ENCODE measurements at regions not wholly inside any gene's neighbourhood (a gene's known extent, or its start where the extent isn't known, plus 50 kb on each side); places are given as distances from the start of the nearest gene placed in this dataset.
A peak's percentile ranks its signal among the peaks of the same experiment; 100 is the strongest.

GRCh38 chr21:43287795-43288755 lies 119.3 kb downstream of the CRYAA start:
- POLR2A ChIA-PET, result no interaction called here
- ATAC-seq (peak; percentile 41 to 85; a peak in 3 of 6 replicates), DNase-seq (ENCODE audit: low read depth in 1 of 2, low spot score in 1 of 2) (peak in 1 of 2 experiments; percentile 44), FAIRE-seq (no peak)
- H3K9me3 ChIP-seq, result 0 out of 3 replicates have a peak, but pooled peaks cover 3% of the 10 kb centered on the region
- no peak overlapping the region for H3K4me3 ChIP-seq
- H3K4me1 ChIP-seq, result peaks cover 16% of the 10 kb centered on the region
- H3K27ac ChIP-seq, result peak overlapping the region; percentile 61 to 69
- CTCF ChIA-PET, result no interaction called here
- TF ChIP-seq GATA3 (IDR thresholded peaks at IDR 0.05; ENCODE audit: borderline replicate concordance) (peak; percentile 30; the same call in 1 of the 2 replicates), BHLHE40 (IDR thresholded peaks at IDR 0.05; ENCODE audit: low read depth, low read length) (no peak), CTCF (IDR thresholded peaks at IDR 0.05) (no peak), ZSCAN20 (CRISPR knock-in tag; IDR thresholded peaks at IDR 0.05) (no peak), CBX2 (IDR thresholded peaks at IDR 0.05; ENCODE audit: borderline replicate concordance, low read depth) (no peak)
- 63% methylated on average over 16 of the region's 22 CpGs for WGBS (ENCODE audit: missing lambda C conversion rate)
- H3K4me2 ChIP-seq, result peak overlapping the region; percentile 45; the same call in 2 of the 3 replicates

GRCh38 chr21:43287111-43287760 lies 118.4 kb downstream of the CRYAA start:
- DNase-seq (ENCODE audit: low read depth in 1 of 2, low spot score in 1 of 2) (no peak), FAIRE-seq (no peak), ATAC-seq (no peak)
- 0 out of 3 replicates have a peak, but pooled peaks cover 3% of the 10 kb centered on the region for H3K9me3 ChIP-seq
- H3K4me1 ChIP-seq, result peaks cover 16% of the 10 kb centered on the region
- ChIA-PET POLR2A (no interaction called here), CTCF (no interaction called here)
- WGBS (ENCODE audit: missing lambda C conversion rate), result 84% methylated on average over 19 of the region's 19 CpGs
- TF ChIP-seq EHMT2 (IDR thresholded peaks at IDR 0.05; ENCODE audit: low read depth) (no peak), ZSCAN20 (CRISPR knock-in tag; IDR thresholded peaks at IDR 0.05) (no peak), HEYL (CRISPR knock-in tag; IDR thresholded peaks at IDR 0.05) (no peak), ZNF302 (CRISPR knock-in tag; IDR thresholded peaks at IDR 0.05) (no peak), CBX8 (IDR thresholded peaks at IDR 0.05) (no peak), JUN (IDR thresholded peaks at IDR 0.05) (no peak), RCOR1 (IDR thresholded peaks at IDR 0.05; ENCODE audit: low read depth, low read length) (no peak), HOXB13 (CRISPR knock-in tag; IDR thresholded peaks at IDR 0.05; ENCODE audit: low read depth) (no peak), MYC (IDR thresholded peaks at IDR 0.05; ENCODE audit: borderline replicate concordance, low read length) (no peak), ZC3H11A (IDR thresholded peaks at IDR 0.05) (no peak), CTCF (IDR thresholded peaks at IDR 0.05) (no peak), CBX2 (IDR thresholded peaks at IDR 0.05; ENCODE audit: borderline replicate concordance, low read depth) (no peak)
- H3K4me3 ChIP-seq, result no peak overlapping the region
- no peak overlapping the region for H3K4me2 ChIP-seq
- H3K27ac ChIP-seq, result peak overlapping the region; percentile 61 to 69; a peak in 5 of 6 replicates

GRCh38 chr21:43286196-43286595 lies 117.4 kb downstream of the CRYAA start:
- ATAC-seq, result no peak
- no peak for TF ChIP-seq CBX2 (IDR thresholded peaks at IDR 0.05; ENCODE audit: borderline replicate concordance, low read depth)
- TF ChIP-seq EHF (CRISPR knock-in tag; IDR thresholded peaks at IDR 0.05), result no peak
- no peak for TF ChIP-seq HOXB5 (CRISPR knock-in tag; IDR thresholded peaks at IDR 0.05)
- no peak for TF ChIP-seq ZSCAN20 (CRISPR knock-in tag; IDR thresholded peaks at IDR 0.05)
- no peak for TF ChIP-seq REST (IDR thresholded peaks at IDR 0.05)
- no peak for TF ChIP-seq RNF2 (IDR thresholded peaks at IDR 0.05; ENCODE audit: borderline replicate concordance, low read depth)
- TF ChIP-seq ESRRA (IDR thresholded peaks at IDR 0.05; ENCODE audit: borderline replicate concordance, low read length), result no peak
- TF ChIP-seq BCL3 (IDR thresholded peaks at IDR 0.05), result no peak
- TF ChIP-seq NPAS2 (CRISPR knock-in tag; IDR thresholded peaks at IDR 0.05; ENCODE audit: borderline replicate concordance), result no peak
- TF ChIP-seq SREBF2 (IDR thresholded peaks at IDR 0.05), result no peak

More at GRCh38 chr21:43286196-43286595, 117.4 kb downstream of the CRYAA start:
- 89% methylated on average over 2 of the region's 5 CpGs for WGBS (ENCODE audit: missing lambda C conversion rate)
- Histone ChIP-seq H3K27ac (no peak overlapping the region), H3K4me3 (no peak overlapping the region), H3K9me3 (0 out of 3 replicates have a peak, but pooled peaks cover 3% of the 10 kb centered on the region), H3K4me1 (peaks cover 19% of the 10 kb centered on the region), H3K4me2 (no peak overlapping the region)
- ChIA-PET POLR2A (no interaction called here), CTCF (no interaction called here)
- FAIRE-seq (no peak), DNase-seq (ENCODE audit: low read depth in 1 of 2, low spot score in 1 of 2) (no peak)
